PC-9 (cell line): ENCODE measurements at regions not wholly inside any gene's neighbourhood (a gene's known extent, or its start where the extent isn't known, plus 50 kb on each side); places are given as distances from the start of the nearest gene placed in this dataset.

Experiments used
- BruUV-seq: library from RNA; stranded (reverse); fragments of 400-500 nt; replicated peaks from 2 replicates; lab custom pipeline; 2021; lab: Mats Ljungman, UMichigan
- CTCF ChIA-PET: fragments of 300-600 bp; sonication (Branson Sonifier 250); formaldehyde crosslinking; loops from one replicate; lab custom pipeline; 2022; ENCODE audit warnings: antibody characterized with exemption; lab: Charles Lee
- POLR2A ChIA-PET: fragments of 300-600 bp; sonication (Branson Sonifier 250); formaldehyde crosslinking; loops from one replicate; lab custom pipeline; 2022; ENCODE audit warnings: antibody characterized with exemption; ENCODE audit not compliant: unreplicated experiment; lab: Charles Lee
- DNase-seq, 2 experiments: peaks; one replicate each; pipeline versions ENCODE4 v3.0.0 to v3.0.0-alpha.2; 2015 to 2022; ENCODE audit warnings: mixed read lengths in 1 of 2
- H2AFZ ChIP-seq: fragments of 200-600 bp; sonication (generic); 2 replicates; pipeline ENCODE4 v1.8.1; 2017; ENCODE audit warnings: antibody characterized with exemption
- H3F3A ChIP-seq: fragments of 200-600 bp; sonication (generic); 2 replicates; pipeline ENCODE4 v1.8.1; 2017; ENCODE audit warnings: antibody characterized with exemption, mild to moderate bottlenecking, low read depth; ENCODE audit not compliant: insufficient read depth
- H3K27ac ChIP-seq: fragments of 200-600 bp; sonication (generic); 2 replicates; pipeline ENCODE4 v1.6.1; 2016; ENCODE audit warnings: mixed run types
- H3K27me3 ChIP-seq: fragments of 200-600 bp; sonication (generic); 2 replicates; pipeline ENCODE4 v1.6.1; 2016; ENCODE audit warnings: low read depth, mixed run types; ENCODE audit not compliant: insufficient read depth
- H3K36me3 ChIP-seq: fragments of 200-600 bp; sonication (generic); 2 replicates; pipeline ENCODE4 v1.6.1; 2016; ENCODE audit warnings: low read depth, mixed run types
- H3K4me1 ChIP-seq: fragments of 200-600 bp; sonication (generic); replicated peaks from 2 replicates; pipeline ENCODE4 v1.6.1; 2016; ENCODE audit warnings: mixed run types; ENCODE audit not compliant: insufficient read depth
- H3K4me2 ChIP-seq: fragments of 200-600 bp; sonication (generic); 2 replicates; pipeline ENCODE4 v1.6.1; 2017; ENCODE audit warnings: mixed run types
- H3K4me3 ChIP-seq: fragments of 200-600 bp; sonication (generic); 2 replicates; pipeline ENCODE4 v1.6.1; 2016; ENCODE audit warnings: mixed run types
- H3K79me2 ChIP-seq: fragments of 200-600 bp; sonication (generic); 2 replicates; pipeline ENCODE4 v1.6.1; 2017; ENCODE audit warnings: low read depth, mixed run types
- H3K9me2 ChIP-seq: fragments of 200-600 bp; sonication (generic); 2 replicates; pipeline ENCODE4 v1.8.1; 2017; ENCODE audit warnings: mild to moderate bottlenecking; ENCODE audit not compliant: insufficient read depth
- H3K9me3 ChIP-seq: fragments of 200-600 bp; sonication (generic); 2 replicates; pipeline ENCODE4 v1.8.1; 2016; ENCODE audit warnings: low read depth; ENCODE audit not compliant: insufficient read depth
- H4K20me1 ChIP-seq: fragments of 200-600 bp; sonication (generic); 2 replicates; pipeline ENCODE4 v1.8.1; 2017; ENCODE audit not compliant: insufficient read depth
- EZH2 ChIP-seq: fragments of 200-600 bp; sonication (generic); IDR thresholded peaks from 2 replicates; pipeline ENCODE4 v1.8.0; 2017; ENCODE audit warnings: antibody characterized with exemption, low read depth
- intact Hi-C: fragments of 100-400 bp; cut with micrococcal nuclease; formaldehyde crosslinking; loops from one replicate; pipeline ENCODE4 v1.10.0; 2022; ENCODE audit not compliant: unreplicated experiment
- TF ChIP-seq, protein P1 (sequence below): fragments of 200-600 bp; sonication (generic); conservative IDR thresholded peaks from 2 replicates; pipeline ENCODE4 v1.6.1; 2017; ENCODE audit warnings: mixed run types, antibody characterized with exemption, mild to moderate bottlenecking, moderate library complexity

DNA sequence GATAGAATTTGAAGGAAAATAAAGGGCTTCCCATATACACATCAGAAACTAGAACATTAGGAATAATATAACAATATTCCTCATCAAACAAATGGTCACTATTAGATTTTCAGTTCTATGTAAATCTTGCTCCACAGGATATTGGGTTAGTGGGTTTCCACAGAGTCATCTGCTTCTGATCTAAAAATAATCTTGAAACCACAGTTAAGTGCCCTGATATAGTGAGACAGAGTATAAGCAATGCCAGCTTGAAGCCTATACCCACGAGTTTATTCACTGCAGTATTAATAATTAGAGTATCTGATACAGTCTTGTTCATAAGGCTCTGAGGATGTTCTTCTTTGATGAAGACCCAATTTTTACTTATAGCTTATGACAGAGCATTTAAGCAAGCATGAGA, 74.5 kb upstream of the ATF7IP start:
- Histone ChIP-seq H3K4me2 (no peak overlapping the region), H4K20me1 (no peaks in the 10 kb centered on the region), H3K9me2 (no peaks in the 10 kb centered on the region), H3K36me3 (no peaks in the 10 kb centered on the region), H3K79me2 (no peaks in the 10 kb centered on the region), H3K9me3 (peaks cover 5% of the 10 kb centered on the region), H2AFZ (no peak overlapping the region), H3K4me1 (no peaks in the 10 kb centered on the region), H3F3A (no peaks in the 10 kb centered on the region), H3K27me3 (no peaks in the 10 kb centered on the region), H3K4me3 (no peak overlapping the region), H3K27ac (no peak overlapping the region)
- CTCF ChIA-PET = no interaction called here
- TF ChIP-seq, protein P1, sequence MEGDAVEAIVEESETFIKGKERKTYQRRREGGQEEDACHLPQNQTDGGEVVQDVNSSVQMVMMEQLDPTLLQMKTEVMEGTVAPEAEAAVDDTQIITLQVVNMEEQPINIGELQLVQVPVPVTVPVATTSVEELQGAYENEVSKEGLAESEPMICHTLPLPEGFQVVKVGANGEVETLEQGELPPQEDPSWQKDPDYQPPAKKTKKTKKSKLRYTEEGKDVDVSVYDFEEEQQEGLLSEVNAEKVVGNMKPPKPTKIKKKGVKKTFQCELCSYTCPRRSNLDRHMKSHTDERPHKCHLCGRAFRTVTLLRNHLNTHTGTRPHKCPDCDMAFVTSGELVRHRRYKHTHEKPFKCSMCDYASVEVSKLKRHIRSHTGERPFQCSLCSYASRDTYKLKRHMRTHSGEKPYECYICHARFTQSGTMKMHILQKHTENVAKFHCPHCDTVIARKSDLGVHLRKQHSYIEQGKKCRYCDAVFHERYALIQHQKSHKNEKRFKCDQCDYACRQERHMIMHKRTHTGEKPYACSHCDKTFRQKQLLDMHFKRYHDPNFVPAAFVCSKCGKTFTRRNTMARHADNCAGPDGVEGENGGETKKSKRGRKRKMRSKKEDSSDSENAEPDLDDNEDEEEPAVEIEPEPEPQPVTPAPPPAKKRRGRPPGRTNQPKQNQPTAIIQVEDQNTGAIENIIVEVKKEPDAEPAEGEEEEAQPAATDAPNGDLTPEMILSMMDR = no peak
- no peak for TF ChIP-seq EZH2
- no TSS peak for BruUV-seq
- intact Hi-C loops = no loop called here
- POLR2A ChIA-PET = no interaction called here
- DNase-seq = no peak

DNA sequence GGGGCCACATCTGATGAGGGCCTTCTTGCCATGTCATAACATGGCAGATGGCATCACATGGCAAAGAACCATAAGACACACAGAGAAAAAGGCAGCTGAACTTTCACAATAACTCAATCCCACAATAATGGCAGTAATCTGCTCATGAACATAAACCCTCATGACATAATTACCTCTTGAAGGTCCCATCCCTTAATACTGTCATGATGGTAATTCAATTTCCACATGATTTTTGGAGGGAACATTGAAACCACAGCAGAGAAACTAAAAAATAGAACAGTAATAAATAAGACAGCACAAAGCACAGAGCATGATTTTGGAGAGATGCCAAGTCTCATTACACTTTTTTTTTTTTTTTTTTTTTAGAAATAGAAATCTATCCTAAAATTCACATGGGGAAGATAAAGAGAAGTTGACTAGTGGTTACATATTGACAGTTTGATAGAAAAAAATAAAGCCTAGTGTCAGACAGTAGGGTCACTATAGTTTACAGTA, 61.8 kb upstream of the ATF7IP start:
- no peak for TF ChIP-seq EZH2
- TF ChIP-seq, protein P1 = no peak
- Histone ChIP-seq H3K4me2 (no peak overlapping the region), H3K36me3 (no peaks in the 10 kb centered on the region), H3K4me1 (0 out of 2 replicates have a peak, but pooled peaks cover 8% of the 10 kb centered on the region), H3K4me3 (no peak overlapping the region), H3K27me3 (no peaks in the 10 kb centered on the region), H3K79me2 (no peaks in the 10 kb centered on the region), H3K9me2 (no peaks in the 10 kb centered on the region), H4K20me1 (no peaks in the 10 kb centered on the region), H3K27ac (no peak overlapping the region), H2AFZ (no peak overlapping the region), H3K9me3 (no peaks in the 10 kb centered on the region), H3F3A (no peaks in the 10 kb centered on the region)
- ChIA-PET CTCF (no interaction called here), POLR2A (no interaction called here)
- BruUV-seq = no TSS peak
- intact Hi-C loops = no loop called here
- no peak for DNase-seq

DNA sequence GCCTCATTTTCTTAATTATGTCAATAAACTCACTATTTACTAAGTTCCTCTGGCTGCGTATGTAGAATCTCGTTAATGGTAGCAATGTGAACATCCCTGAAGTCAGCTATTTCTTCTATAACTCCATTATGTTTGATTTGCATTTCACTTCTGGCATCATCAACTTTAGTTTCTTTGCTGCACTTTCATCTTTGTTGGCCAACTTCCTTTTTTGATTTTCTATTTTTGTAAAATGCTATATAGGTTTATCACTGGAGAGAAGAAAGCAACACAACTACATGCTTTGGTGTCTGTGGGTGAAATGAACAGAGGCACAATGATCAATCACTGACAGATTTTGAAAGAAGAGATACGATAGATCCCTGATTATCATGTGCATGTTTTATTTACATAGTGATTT, 58.5 kb upstream of the ATF7IP start:
- H3K27ac ChIP-seq = no peak overlapping the region
- no peaks in the 10 kb centered on the region for H3F3A ChIP-seq
- ChIA-PET POLR2A (interaction anchor here (0.6 kb wide), 1 partner anchor 59 kb away, joined by 8 read pairs; the partner anchor contains the start of gene ATF7IP), CTCF (no interaction called here)
- no peak overlapping the region for H3K4me2 ChIP-seq
- no peaks in the 10 kb centered on the region for H3K36me3 ChIP-seq
- no peak for TF ChIP-seq EZH2
- TF ChIP-seq, protein P1 = no peak
- H2AFZ ChIP-seq = no peak overlapping the region
- H3K79me2 ChIP-seq = no peaks in the 10 kb centered on the region
- intact Hi-C loops = no loop called here
- no peaks in the 10 kb centered on the region for H3K9me2 ChIP-seq
- no peaks in the 10 kb centered on the region for H3K27me3 ChIP-seq
- no TSS peak for BruUV-seq
- H3K4me3 ChIP-seq = no peak overlapping the region
- no peaks in the 10 kb centered on the region for H3K9me3 ChIP-seq
- 0 out of 2 replicates have a peak, but pooled peaks cover 8% of the 10 kb centered on the region for H3K4me1 ChIP-seq
- no peaks in the 10 kb centered on the region for H4K20me1 ChIP-seq
- DNase-seq = no peak
